Peyer's patch (tissue), 4 donors: ENCODE measurements at regions not wholly inside any gene's neighbourhood (a gene's known extent, or its start where the extent isn't known, plus 50 kb on each side); places are given as distances from the start of the nearest gene placed in this dataset.

ENCODE experiments used
- POLR2A ChIP-seq, 2 donors: fragments of 450-650 bp; IDR thresholded peaks; one replicate each; pipeline ENCODE4 v1.5.1; 2017; ENCODE audit warnings: antibody characterized with exemption in 2 of 2, mild to moderate bottlenecking in 2 of 2, moderate library complexity in 2 of 2
- TF ChIP-seq, protein P1 (sequence below), 6 experiments: fragments of 450-650 bp in 4 of 6; fragments of 200-600 bp in 2 of 6; sonication (generic) in 1 of 6; IDR thresholded peaks; one replicate each; pipeline ENCODE4 v1.5.1; 2017 to 2019; ENCODE audit warnings: antibody characterized with exemption in 6 of 6, mild to moderate bottlenecking in 3 of 6, moderate library complexity in 1 of 6

DNA sequence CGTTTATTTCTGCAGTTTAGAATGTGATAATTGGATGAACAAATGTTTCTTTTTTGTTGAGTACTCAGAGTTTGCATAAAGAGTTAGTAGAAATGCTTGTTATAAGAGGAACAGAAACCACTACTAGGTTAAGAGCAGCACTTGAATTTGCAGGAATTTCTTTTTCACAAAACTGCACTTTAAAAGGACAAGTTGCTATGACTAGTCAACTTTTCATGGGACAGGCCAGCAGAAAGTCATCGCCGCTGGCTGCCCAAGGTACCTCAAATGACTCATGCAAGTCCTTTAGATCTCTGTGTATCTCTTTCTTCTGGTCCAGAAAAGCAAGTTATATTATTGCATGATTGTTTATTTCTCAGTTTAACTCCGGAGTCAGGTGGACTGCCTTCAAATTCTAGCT is 97.3 kb upstream of the HMHB1 start:
- TF ChIP-seq, protein P1, sequence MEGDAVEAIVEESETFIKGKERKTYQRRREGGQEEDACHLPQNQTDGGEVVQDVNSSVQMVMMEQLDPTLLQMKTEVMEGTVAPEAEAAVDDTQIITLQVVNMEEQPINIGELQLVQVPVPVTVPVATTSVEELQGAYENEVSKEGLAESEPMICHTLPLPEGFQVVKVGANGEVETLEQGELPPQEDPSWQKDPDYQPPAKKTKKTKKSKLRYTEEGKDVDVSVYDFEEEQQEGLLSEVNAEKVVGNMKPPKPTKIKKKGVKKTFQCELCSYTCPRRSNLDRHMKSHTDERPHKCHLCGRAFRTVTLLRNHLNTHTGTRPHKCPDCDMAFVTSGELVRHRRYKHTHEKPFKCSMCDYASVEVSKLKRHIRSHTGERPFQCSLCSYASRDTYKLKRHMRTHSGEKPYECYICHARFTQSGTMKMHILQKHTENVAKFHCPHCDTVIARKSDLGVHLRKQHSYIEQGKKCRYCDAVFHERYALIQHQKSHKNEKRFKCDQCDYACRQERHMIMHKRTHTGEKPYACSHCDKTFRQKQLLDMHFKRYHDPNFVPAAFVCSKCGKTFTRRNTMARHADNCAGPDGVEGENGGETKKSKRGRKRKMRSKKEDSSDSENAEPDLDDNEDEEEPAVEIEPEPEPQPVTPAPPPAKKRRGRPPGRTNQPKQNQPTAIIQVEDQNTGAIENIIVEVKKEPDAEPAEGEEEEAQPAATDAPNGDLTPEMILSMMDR (IDR thresholded peaks at IDR 0.05) = no peak
- TF ChIP-seq POLR2A (IDR thresholded peaks at IDR 0.05) = no peak
